IMR-90 (cell line): ENCODE measurements at regions not wholly inside any gene's neighbourhood (a gene's known extent, or its start where the extent isn't known, plus 50 kb on each side); places are given as distances from the start of the nearest gene placed in this dataset.

Experiments used
- ATAC-seq: fragments of 200-7000 bp; cut with Tn5 transposase; 2 replicates; pipeline ENCODE4 v1.9.1; 2020; ENCODE audit warnings: low read depth, mild to moderate bottlenecking, moderate library complexity
- BruUV-seq: library from RNA; stranded (reverse); fragments of 400-500 nt; replicated peaks from 2 replicates; lab custom pipeline; 2021; lab: Mats Ljungman, UMichigan
- CTCF ChIA-PET: fragments of 300-600 bp; formaldehyde crosslinking; extraction: SDS; loops from one replicate; lab custom pipeline; 2021; ENCODE audit warnings: antibody characterized with exemption; lab: Yijun Ruan, JAX
- POLR2A ChIA-PET: fragments of 300-600 bp; sonication (Branson Sonifier 250); formaldehyde crosslinking; loops from one replicate; lab custom pipeline; 2022; ENCODE audit warnings: antibody characterized with exemption; ENCODE audit not compliant: unreplicated experiment; lab: Charles Lee
- DNase-seq: peaks from one replicate; pipeline ENCODE4 v3.0.0; 2013
- H2AFZ ChIP-seq: replicated peaks from 2 replicates; pipeline ENCODE3; 2013; ENCODE audit warnings: low read length, mild to moderate bottlenecking; ENCODE audit not compliant: poor library complexity
- H2AK5ac ChIP-seq: 2 replicates; pipeline ENCODE4 v1.6.1; 2013; ENCODE audit warnings: low read depth, low read length, inconsistent platforms
- H2AK9ac ChIP-seq: replicated peaks from 2 replicates; pipeline ENCODE3; 2013; ENCODE audit warnings: mild to moderate bottlenecking, low read depth, low read length, moderate library complexity; ENCODE audit not compliant: poor library complexity
- H2BK120ac ChIP-seq: 2 replicates; pipeline ENCODE4 v1.6.1; 2013; ENCODE audit warnings: low read depth, low read length, inconsistent platforms
- H2BK15ac ChIP-seq: 3 replicates; pipeline ENCODE4 v1.6.1; 2013; ENCODE audit warnings: low read depth, low read length, inconsistent platforms
- H2BK20ac ChIP-seq: 2 replicates; pipeline ENCODE4 v1.6.1; 2013; ENCODE audit warnings: low read depth, mild to moderate bottlenecking, inconsistent platforms, low read length, moderate library complexity
- H2BK5ac ChIP-seq: 2 replicates; pipeline ENCODE4 v1.6.1; 2013; ENCODE audit warnings: mild to moderate bottlenecking, low read depth, low read length, inconsistent platforms; ENCODE audit not compliant: poor library complexity, severe bottlenecking
- H3K14ac ChIP-seq: replicated peaks from 2 replicates; pipeline ENCODE4 v1.6.1; 2013; ENCODE audit warnings: low read depth, low read length, inconsistent platforms
- H3K18ac ChIP-seq: 2 replicates; pipeline ENCODE4 v1.6.1; 2013; ENCODE audit warnings: low read depth, low read length, control low read depth
- H3K23ac ChIP-seq: 2 replicates; pipeline ENCODE4 v1.6.1; 2013; ENCODE audit warnings: low read depth, low read length, inconsistent platforms
- H3K27ac ChIP-seq: 2 replicates; pipeline ENCODE4 v1.5.1; 2013; ENCODE audit warnings: mild to moderate bottlenecking, control low read depth, low read length; ENCODE audit not compliant: insufficient read depth
- H3K27me3 ChIP-seq: 2 replicates; pipeline ENCODE4 v1.6.1; 2013; ENCODE audit warnings: low read length; ENCODE audit not compliant: control insufficient read depth, insufficient read depth
- H3K36me3 ChIP-seq: 2 replicates; pipeline ENCODE4 v1.6.1; 2013; ENCODE audit warnings: low read length, mixed read lengths; ENCODE audit not compliant: control insufficient read depth, insufficient read depth
- H3K4ac ChIP-seq: 2 replicates; pipeline ENCODE4 v1.6.1; 2013; ENCODE audit warnings: low read depth, low read length, inconsistent platforms
- H3K4me1 ChIP-seq: 2 replicates; pipeline ENCODE4 v1.6.1; 2013; ENCODE audit warnings: low read length, mixed read lengths; ENCODE audit not compliant: control insufficient read depth, insufficient read depth
- H3K4me2 ChIP-seq: 2 replicates; pipeline ENCODE4 v1.6.1; 2013; ENCODE audit warnings: low read depth, mild to moderate bottlenecking, control low read depth, low read length, moderate library complexity
- H3K4me3 ChIP-seq: 2 replicates; pipeline ENCODE4 v1.5.1; 2013; ENCODE audit warnings: low read depth, mild to moderate bottlenecking, control low read depth, low read length, moderate library complexity; ENCODE audit not compliant: insufficient read depth
- H3K56ac ChIP-seq: 2 replicates; pipeline ENCODE4 v1.6.1; 2013; ENCODE audit warnings: low read length, inconsistent platforms; ENCODE audit not compliant: insufficient read depth; ENCODE audit errors: extremely low read depth
- H3K79me1 ChIP-seq, 2 experiments: 2 replicates each; pipeline ENCODE4 v1.6.1; 2013; ENCODE audit warnings: low read length in 2 of 2, inconsistent platforms in 1 of 2, low read depth in 1 of 2
- H3K9ac ChIP-seq: 2 replicates; pipeline ENCODE4 v1.6.1; 2013; ENCODE audit warnings: low read depth, low read length, control low read depth
- H3K9me1 ChIP-seq: 2 replicates; pipeline ENCODE4 v1.6.1; 2013; ENCODE audit warnings: low read length, inconsistent platforms; ENCODE audit not compliant: insufficient read depth
- H3K9me3 ChIP-seq: 2 replicates; pipeline ENCODE4 v1.6.1; 2013; ENCODE audit warnings: low read length; ENCODE audit not compliant: control insufficient read depth, insufficient read depth
- H4K20me1 ChIP-seq: 2 replicates; pipeline ENCODE4 v1.6.1; 2013; ENCODE audit warnings: low read length, inconsistent platforms; ENCODE audit not compliant: insufficient read depth
- H4K5ac ChIP-seq: 2 replicates; pipeline ENCODE4 v1.6.1; 2013; ENCODE audit warnings: mild to moderate bottlenecking, low read depth, low read length, control low read depth
- H4K8ac ChIP-seq, 2 experiments: 2 replicates each; pipeline ENCODE4 v1.6.1; 2013; ENCODE audit warnings: low read depth in 2 of 2, low read length in 2 of 2, control low read depth in 1 of 2, inconsistent platforms in 1 of 2
- H4K91ac ChIP-seq: 2 replicates; pipeline ENCODE4 v1.6.1; 2013; ENCODE audit warnings: low read depth, low read length, inconsistent platforms; ENCODE audit not compliant: insufficient read depth
- MAZ ChIP-seq: IDR thresholded peaks from 2 replicates; pipeline ENCODE4 v1.6.1; 2012; ENCODE audit warnings: low read depth, mild to moderate bottlenecking, low read length, improper control_type of control experiment, moderate library complexity, borderline replicate concordance
- WGBS, 2 experiments: methylation state at CpG; one replicate each; pipeline versions ENCODE4 v1.1.5 to v1.1.7; 2013; ENCODE audit warnings: missing lambda C conversion rate in 2 of 2; ENCODE audit not compliant: insufficient read length in 1 of 2; ENCODE audit errors: extremely low coverage in 2 of 2; 5-methylcytosine and 5-hydroxymethylcytosine counted together
- dilution Hi-C: fragments of 300-500 bp; cut with HindIII; formaldehyde crosslinking; loops from one replicate; pipeline ENCODE4 v1.14.3; 2018; ENCODE audit warnings: low sequenced_read_pairs; ENCODE audit not compliant: unreplicated experiment
- in situ Hi-C: fragments of 300-500 bp; cut with MboI; formaldehyde crosslinking; loops from 3 replicates; pipeline ENCODE4 v1.14.3; 2019; ENCODE audit warnings: low sequenced_read_pairs, inconsistent platforms, mixed read lengths
- intact Hi-C: fragments of 100-400 bp; cut with micrococcal nuclease; formaldehyde crosslinking; loops from 2 replicates; pipeline ENCODE4 v1.10.0; 2022

- POLR2A ChIA-PET = no interaction called here
- H3K18ac ChIP-seq = no peak overlapping the region
- no peak for TF ChIP-seq MAZ
- H3K79me1 ChIP-seq = no peaks in the 10 kb centered on the region
- no peak overlapping the region for H4K5ac ChIP-seq
- H3K27me3 ChIP-seq = no peaks in the 10 kb centered on the region
- BruUV-seq = no TSS peak
- no peak overlapping the region for H3K4me2 ChIP-seq
- H4K8ac ChIP-seq = no peak overlapping the region
- H3K9me1 ChIP-seq = no peaks in the 10 kb centered on the region
- no peak overlapping the region for H2BK120ac ChIP-seq
- H4K91ac ChIP-seq = no peak overlapping the region
- no peak overlapping the region for H3K56ac ChIP-seq
- no peak overlapping the region for H2BK20ac ChIP-seq
- no peak overlapping the region for H3K23ac ChIP-seq
- no peak overlapping the region for H2AK9ac ChIP-seq
- H2BK15ac ChIP-seq = no peak overlapping the region
- no peak overlapping the region for H2AFZ ChIP-seq
- no peak overlapping the region for H3K4ac ChIP-seq
- no peak for DNase-seq
- CTCF ChIA-PET = no interaction called here
- H3K4me1 ChIP-seq = no peaks in the 10 kb centered on the region
- no peaks in the 10 kb centered on the region for H3K36me3 ChIP-seq
- in situ Hi-C loops = no loop called here
- H3K4me3 ChIP-seq = no peak overlapping the region
- no peaks in the 10 kb centered on the region for H4K20me1 ChIP-seq
- WGBS, 2 experiments = 51% methylated on average over 5 of the region's 8 CpGs; no CpG with 5 or more reads in 1 of the 2 experiments
- no peak for ATAC-seq
- H3K9me3 ChIP-seq = peaks cover 30% of the 10 kb centered on the region
- no peak overlapping the region for H3K14ac ChIP-seq
- H2BK5ac ChIP-seq = no peak overlapping the region
- intact Hi-C loops = no loop called here
- H3K27ac ChIP-seq = no peak overlapping the region
- H3K9ac ChIP-seq = no peak overlapping the region
- dilution Hi-C loops = no loop called here
- no peak overlapping the region for H2AK5ac ChIP-seq
Measured at GRCh38 chr18:78376046-78376445, 603.6 kb upstream of the SALL3 start.
